IPS-NIHi11 (cell line): ENCODE measurements at regions not wholly inside any gene's neighbourhood (a gene's known extent, or its start where the extent isn't known, plus 50 kb on each side); places are given as distances from the start of the nearest gene placed in this dataset.
"Not testable (repeated sequence)": the region's sequence is repeated elsewhere in the genome, so short reads cannot be mapped to it uniquely, and the experiment has no call there.

Experiments
- DNase-seq: peaks from one replicate; pipeline ENCODE4 v3.0.0; 2012; ENCODE audit warnings: mixed read lengths, low spot score

DNA sequence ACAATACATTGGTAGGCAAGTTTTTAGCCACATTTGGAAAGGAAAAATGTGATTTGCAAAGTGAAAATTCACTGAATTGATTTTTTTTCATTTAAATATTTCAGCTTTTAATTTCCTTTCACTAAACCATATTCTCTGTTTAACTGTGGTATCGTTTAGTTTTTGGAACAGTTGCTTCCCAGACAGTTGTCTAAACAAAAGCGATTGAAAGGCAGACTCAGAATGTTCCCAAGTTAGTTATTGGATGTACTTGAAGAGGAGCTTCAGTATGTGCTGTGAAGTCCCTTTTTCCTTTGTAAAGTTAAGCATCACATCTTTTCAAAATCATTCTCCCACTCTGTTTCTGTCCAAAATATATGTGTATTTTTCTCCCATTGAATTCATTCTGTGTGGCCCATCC is 623.4 kb upstream of the LUZP2 start:
- no peak for DNase-seq

DNA sequence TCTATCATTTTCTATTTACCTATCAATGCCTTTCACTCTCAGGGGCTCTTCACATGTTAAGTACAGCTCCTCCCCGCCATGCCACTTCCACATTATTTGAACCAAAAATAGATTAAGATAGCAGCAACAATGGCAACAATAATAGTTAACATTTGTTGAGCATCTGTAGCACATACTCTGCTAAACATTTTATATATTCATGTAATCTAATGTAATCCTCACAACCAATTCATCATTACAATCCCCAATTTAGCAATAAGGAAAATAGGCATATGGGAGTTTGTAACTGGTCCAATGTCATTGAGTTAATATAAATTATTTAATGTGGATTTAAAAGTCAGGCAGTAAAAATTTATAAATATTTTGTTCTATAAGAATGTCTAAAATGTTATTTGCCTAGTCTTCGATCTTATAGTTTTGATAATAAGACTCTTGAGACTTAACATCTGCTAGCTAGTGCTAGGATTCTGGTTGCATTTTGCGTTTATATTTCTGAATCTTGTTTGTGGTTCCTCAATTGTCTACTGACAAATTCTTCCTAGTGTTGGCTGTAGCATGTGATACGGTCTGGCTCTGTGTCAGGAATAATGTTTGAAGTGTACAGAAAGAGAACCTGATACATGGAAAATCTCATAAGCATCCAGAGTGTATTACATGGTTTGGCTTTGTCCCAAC is 621.5 kb upstream of the LUZP2 start:
- DNase-seq, result no peak

DNA sequence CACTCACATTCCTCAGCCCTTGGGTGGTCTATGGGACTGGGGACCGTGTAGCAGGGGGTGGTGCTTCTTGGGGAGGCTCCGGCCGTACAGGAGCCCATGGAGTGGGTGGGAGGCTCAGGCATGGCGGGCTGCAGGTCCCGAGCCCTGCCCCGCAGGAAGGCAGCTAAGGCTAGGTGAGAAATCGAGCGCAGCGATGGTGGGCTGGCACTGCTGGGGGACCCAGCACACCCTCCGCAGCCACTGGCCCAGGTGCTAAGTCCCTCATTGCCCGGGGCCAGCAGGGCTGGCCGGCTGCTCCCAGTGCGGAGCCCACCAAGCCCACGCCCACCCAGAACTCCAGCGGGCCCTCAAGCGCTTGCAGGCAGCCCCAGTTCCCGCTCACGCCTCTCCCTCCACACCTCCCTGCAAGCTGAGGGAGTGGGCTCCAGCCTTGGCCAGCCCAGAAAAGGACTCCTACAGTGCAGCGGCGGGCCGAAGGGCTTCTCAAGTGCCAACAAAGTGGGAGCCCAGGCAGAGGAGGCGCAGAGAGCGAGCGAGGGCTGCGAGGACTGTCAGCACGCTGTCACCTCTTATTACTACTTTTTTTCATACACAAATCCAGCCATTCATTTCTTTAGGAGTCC is 613.3 kb upstream of the LUZP2 start:
- not testable (repeated sequence) for DNase-seq

DNA sequence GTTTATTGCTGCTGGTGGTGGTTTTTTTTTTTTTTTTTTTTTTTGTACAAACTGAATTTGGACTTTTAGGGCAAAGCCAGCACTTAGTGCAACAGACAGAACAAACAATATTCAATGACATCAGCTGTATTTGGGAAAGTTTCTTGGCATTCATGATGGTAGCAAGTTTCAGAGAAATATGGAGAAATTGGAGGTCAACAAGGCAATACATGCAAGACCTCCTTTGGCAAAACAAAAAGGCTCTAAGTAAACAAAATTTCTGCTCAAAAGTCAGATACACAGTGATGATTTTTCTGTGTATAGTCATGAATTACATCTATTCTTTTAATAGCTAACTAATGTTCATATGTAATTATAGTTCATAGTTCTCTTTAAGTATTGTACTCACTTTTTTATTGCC is 612.5 kb upstream of the LUZP2 start:
- DNase-seq, result no peak

DNA sequence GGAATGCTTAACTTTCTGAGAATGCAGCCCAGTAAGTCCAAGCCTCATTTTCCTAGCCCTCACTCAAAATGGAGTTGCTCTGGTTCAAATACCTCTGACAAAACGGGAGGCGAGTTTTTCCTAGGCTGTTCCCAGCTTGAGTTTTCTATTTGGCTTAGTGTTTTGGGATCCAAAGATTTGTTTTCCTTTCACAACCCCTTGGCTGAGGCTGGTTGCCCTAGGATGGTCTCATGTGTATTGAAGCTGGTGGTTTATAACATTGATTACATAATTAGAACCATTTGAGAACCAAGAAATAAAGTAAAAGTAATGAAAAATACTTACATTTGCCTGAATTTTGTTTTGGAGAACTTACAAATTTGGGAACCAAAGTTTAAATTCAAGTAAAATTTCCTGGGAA is 611.1 kb upstream of the LUZP2 start:
- DNase-seq, result no peak

DNA sequence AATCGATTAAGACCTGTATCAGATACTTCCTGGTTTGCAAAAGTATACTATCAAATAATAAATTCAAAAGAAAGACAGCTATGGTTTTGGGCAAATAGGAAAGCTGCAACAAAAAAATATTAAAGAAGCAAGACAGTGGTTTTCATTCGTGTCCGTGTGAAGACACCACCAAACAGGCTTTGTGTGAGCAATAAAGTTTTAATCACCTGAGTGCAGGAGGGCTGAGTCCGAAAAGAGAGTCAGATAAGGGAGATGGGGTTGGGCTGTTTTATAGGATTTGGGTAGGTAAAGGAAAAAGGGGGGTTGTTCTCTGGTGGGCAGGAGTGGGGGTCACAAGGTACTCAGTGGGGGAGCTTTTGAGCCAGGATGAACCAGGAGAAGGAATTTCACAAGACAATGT is 609.7 kb upstream of the LUZP2 start:
- DNase-seq, result not testable (repeated sequence)

DNA sequence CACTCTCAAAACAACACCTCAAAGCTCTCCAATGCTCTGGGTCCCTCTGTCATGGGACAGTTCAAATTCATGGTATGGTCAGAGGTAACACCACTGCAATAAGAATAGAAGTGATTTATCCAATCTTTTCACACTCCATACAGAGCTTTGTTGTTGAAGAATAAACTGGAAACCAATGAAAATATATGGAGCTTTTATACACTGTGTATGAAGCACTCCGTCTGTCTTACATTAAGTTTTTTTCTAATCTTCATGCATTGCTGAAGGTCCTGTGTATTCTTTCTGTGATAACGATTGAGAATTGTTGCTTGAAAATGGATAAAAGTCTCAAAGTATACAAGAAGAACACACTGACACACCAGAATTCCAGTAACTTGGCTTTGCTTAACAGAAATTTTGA is 603.7 kb upstream of the LUZP2 start:
- no peak for DNase-seq

DNA sequence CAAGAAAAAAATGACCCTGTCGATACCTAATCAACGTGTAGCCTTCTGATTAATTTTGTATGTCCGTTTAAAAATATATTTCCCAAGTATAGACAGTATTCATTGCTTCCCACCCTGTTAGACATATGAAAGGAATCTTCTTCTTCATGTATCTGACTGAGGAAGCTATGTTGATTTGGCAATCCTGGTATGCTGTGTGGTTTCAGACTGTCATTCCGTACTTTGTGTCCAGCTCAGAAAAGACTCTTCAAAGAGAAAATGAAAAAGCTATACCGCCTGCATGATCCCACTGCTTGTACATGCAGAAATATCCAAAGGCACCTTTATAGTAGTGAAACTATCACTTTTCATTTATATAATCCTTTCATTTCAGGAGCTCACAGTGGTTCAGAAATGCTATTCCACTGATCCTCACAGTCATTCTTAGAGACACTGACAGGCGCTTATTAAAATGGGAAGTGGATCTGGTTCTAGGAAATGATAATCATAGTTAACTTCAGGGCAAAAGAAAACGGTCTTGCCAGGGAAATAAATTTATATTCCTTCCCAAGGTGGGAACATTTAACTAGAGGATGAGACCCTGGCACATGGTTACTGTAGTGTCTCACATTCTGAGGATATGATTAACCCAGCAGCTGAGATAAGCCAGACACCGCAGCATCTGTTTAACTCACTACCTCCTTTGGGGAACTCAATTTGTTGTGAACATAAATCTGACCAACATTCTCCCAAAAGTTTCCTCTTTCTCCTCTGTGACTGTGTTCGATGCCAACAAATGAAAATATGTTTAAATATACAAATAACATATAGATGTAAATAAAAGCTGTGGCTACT is 599.2 kb upstream of the LUZP2 start:
- no peak for DNase-seq

DNA sequence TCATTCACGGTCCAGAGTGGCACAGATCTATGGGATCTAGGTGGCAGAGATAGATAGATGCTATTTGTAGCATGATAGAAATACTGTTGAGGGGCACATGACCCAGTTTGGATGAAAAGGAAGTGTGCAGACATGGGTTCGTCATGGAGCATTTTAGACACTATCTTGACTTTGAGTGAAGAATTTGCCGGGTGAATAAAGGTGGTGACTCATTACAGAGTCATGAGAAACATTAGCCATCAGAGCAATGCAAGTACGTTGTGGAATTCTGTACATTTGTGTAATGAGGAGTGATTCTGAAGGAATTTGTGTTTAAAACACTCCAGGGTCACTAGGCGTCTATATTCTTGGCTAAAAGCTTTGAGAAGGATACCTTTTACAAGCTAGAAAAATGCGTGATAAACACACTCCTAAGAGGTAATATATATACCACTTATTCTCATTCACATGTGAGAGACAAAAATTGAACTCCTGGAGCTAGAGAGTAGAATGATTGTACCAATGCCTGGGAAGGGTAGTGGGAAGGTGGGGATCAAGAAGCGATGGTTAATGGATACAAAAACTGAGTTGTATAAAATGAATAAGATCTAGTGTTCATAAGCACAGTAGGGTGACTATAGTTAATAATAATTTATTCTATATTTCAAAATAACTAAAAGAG is 593.7 kb upstream of the LUZP2 start:
- peak; percentile 5 for DNase-seq

DNA sequence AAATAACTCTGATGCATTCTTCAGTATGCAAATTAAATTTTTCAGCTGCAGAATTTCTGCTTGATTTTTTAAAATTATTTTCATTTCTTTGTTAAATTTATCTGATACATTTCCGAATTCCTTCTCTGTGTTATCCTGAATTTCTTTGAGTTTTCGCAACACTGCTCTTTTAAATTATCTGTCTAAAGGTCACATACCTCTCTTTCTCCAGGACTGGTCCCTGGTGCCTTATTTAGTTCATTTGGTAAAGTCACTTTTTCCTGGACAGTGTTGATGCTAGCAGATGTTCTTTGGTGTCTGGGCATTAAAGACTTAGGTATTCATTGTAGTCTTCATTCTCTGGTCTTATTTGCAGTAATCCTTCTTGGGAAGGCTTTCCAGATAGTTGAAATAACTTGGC is 577.4 kb upstream of the LUZP2 start:
- DNase-seq, result no peak

DNA sequence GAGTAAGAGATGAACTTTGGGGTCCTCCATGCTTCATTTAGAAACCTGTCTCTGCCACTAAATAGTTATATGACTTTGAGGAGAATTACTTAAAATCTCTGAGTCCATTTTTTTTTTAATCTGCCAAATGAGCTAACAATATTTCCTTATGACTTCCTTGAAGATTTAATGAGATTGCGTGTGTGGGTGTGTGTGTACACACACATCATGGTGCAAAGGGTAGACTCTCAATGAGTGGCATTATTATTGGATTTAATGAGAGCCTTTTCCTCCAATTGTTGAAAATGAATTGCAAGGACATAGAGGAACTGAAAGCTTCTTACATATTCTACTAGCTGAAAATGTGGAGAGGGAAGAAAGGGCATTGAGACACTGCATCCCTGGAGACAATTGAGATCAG is 573.5 kb upstream of the LUZP2 start:
- DNase-seq, result no peak

DNA sequence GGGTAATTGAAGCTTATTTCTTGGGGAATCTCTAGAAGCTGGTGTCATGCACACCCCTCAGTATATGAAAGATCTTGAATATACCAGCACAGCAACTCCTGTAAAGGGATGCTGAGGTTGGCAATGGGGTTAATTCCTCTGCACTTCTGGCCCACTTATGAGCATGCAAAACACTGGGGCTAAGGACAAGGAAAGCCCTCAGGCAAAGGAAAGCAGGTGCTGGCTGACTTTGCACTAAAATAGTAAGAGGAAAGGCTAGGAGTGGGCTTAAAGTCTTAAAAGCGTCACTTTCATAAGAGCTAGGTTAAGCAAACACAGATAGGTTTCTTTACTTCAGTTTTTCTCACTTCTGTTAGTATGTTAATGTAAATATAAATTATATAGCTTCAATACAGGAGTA is 572.6 kb upstream of the LUZP2 start:
- no peak for DNase-seq

DNA sequence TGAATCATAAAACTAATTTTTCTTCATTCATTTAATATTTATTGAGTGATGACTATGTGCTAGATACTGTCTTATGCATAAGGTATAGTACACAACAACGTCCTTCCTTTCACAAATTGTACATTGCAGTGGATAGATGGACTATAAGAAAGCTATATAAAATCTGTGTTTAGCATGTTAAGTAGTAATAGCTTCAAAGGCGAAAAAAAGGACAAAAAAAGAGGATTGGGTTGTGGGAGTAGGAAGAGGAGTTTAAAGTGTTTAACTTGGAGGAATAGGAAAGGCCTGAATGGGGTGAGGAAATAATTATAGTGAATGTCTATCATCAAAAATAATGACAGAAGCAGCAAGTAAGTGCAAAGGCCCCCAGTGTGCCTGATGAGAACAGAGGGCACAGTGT is 565.4 kb upstream of the LUZP2 start:
- DNase-seq, result no peak

DNA sequence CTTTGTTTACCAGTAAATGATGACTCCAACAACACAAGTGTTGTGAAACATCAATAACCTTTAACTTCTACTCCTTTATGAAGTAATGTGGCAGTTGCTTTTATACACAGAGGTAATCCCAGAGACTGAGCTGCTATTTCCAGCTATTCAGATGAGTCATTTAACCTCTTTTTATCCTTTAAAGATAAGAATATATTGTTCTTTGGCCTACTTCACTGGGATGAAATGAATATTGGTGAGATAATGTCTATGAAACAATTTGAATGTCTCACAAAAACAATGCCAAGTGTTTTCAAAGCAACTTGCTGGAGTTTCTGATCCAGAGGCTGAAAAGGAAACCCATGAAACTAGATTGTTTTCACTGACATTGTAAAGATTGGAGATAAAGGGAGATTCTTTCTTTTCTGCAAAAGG is 564.4 kb upstream of the LUZP2 start:
- DNase-seq, result no peak

DNA sequence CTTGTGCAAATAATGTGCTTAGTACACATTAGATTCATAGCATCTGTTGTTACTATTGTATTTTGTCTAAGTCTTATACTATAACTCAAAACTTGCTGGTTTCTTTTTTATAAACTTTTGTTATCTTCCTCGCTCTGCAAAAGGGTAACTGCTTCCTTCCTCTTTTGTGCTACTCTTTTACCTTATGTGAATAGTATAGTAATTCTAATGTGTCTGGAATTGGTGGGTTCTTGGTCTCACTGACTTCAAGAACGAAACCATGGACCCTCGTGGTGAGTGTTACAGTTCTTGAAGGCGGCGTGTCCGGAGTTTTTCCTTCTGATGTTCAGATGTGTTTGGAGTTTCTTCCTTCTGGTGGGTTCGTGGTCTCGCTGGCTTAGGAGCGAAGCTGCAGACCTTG is 563.1 kb upstream of the LUZP2 start:
- DNase-seq, result no peak

DNA sequence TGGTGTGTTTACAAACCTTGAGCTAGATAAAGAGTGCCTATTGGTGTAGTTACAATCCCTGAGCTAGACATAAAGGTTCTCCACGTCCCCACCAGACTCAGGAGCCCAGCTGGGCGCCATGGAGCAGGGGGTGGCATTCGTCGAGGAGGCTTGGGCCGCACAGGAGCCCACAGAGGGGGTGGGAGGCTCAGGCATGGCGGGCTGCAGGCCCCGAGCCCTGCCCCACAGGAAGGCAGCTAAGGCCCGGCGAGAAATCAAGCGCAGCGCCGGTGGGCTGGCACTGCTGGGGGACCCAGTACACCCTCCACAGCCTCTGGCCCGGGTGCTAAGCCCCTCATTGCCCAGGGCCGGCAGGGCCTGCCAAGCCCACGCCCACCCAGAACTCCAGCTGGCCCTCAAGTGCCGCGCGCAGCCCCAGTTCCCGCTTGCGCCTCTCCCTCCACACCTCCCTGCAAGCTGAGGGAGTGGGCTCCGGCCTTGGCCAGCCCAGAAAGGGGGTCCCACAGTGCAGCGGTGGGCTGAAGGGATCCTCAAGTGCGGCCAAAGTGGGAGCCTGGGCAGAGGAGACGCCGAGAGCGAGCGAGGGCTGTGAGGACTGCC is 562.1 kb upstream of the LUZP2 start:
- not testable (repeated sequence) for DNase-seq

DNA sequence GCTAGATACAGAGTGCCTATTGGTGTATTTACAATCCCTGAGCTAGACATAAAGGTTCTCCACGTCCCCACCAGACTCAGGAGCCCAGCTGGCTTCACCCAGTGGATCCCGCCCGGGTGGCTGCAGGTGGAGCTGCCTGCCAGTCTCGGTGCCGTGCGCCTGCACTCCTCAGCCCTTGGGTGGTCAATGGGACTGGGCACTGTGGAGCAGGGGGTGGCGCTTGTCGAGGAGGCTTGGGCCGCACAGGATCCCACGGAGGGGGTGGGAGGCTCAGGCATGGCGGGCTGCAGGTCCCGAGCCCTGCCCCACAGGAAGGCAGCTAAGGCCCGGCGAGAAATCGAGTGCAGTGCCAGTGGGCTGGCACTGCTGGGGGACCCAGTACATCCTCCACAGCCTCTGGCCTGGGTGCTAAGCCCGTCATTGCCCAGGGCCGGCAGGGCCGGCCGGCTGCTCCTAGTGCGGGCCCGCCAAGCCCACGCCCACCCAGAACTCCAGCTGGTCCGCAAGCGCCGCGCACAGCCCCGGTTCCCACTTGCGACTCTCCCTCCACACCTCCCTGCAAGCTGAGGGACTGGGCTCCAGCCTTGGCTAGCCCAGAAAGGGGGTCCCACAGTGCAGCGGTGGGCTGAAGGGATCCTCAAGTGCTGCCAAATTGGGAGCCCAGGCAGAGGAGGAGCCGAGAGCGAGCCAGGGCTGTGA is 554.6 kb upstream of the LUZP2 start:
- not testable (repeated sequence) for DNase-seq

DNA sequence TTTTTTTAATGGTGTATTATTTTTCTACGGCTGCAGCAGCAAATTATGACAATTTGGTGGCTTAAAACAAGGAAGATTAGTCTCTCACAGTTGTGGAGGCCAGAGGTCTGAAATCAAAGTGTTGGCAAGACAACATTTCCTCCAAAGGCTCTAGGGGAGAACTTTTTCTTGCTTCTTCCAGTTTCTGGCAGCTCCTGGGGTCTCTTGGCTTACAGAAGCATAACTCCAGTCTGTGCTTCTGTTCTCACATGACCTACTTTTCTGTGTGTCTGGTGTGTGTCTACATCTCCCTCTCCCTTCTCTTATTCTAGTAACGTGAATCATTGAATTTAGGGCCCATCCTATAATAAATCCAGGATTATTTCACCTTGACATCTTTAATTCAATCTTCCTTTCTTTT is 551.9 kb upstream of the LUZP2 start:
- no peak for DNase-seq

DNA sequence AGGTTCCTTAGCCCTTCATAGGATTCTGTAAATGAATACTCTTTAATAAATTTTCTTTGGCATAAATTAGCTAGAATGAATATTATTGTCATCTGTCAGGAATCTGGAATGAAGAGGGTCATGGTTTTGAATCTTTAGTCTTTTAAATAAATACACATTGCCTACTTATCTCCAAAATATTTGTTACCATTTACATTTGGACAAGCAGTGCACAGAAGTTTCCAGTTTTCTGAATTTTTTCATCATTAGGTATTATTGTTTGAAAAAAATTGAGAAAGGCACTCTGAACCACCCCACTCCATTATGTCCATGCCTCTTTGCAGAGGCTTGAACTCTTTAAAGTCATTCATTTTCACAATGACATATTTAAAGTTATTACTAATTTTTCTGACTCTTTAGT is 549.0 kb upstream of the LUZP2 start:
- no peak for DNase-seq

DNA sequence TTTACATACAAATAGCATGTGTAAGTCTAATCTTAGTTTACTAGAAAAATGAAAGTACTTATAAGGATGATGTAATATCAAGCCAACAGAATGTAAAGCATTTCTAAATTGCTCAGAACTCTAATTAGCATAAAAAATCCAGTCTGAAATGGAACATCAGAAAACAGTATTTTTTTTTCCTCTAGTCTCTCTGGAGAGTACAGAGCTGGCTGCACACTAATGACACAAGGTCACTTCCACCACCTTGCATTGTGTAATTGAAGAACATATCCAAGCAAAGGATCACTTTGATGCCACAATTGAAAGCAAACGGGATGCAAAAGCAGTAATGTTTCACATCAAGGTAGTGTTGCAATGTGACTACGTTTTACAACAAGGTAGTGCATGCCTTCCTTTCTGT is 548.0 kb upstream of the LUZP2 start:
- no peak for DNase-seq

DNA sequence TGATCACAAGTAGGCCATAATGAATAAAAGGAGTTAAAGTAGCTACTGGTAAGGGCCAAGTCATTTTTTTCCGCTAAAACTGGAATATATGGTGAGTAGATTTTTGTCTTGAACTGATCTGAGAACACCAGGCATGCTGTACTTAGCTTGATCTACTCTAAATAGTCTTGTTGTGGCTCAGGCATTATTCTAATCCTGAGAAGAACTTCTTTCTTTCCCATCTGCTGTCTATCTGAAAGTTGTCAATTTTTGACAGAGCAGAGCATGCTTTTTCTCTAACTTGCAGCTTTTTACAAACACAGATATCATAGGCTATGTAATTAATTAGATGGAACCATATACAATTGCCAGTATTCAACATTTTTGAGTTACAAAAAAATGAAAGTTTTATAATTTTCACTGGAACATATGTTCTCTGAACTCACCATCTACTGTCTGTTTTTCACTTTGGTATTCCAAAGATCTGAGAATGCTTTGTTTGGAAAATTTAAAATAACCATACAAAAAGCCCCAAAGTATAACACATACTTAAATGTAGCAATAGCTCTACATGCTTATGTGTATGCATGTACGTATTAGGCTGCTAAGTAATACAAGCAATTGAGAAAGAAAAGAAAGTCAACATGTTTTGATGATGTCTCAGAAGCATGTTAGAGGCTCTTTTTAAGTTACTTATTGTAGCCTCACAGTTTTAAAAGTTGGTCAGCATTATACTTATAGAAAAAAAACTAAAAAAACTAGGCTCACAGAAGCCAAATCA is 542.7 kb upstream of the LUZP2 start:
- DNase-seq, result no peak
